Osteoblast (primary cell): ENCODE measurements at regions not wholly inside any gene's neighbourhood (a gene's known extent, or its start where the extent isn't known, plus 50 kb on each side); places are given as distances from the start of the nearest gene placed in this dataset.

Source experiments
- DNase-seq: peaks from one replicate; pipeline ENCODE4 v3.0.0; 2011; ENCODE audit warnings: low spot score, mixed read lengths; ENCODE audit not compliant: insufficient read length; ENCODE audit errors: missing footprints
- H2AFZ ChIP-seq: 2 replicates; pipeline ENCODE4 v1.6.0; 2011; ENCODE audit warnings: mild to moderate bottlenecking, low read length
- H3K27ac ChIP-seq: 2 replicates; pipeline ENCODE4 v1.5.1; 2011; ENCODE audit warnings: mild to moderate bottlenecking, low read depth, low read length, moderate library complexity
- H3K27me3 ChIP-seq: 2 replicates; pipeline ENCODE4 v1.6.0; 2012; ENCODE audit warnings: mild to moderate bottlenecking, control low read depth, inconsistent platforms, low read length, moderate library complexity; ENCODE audit not compliant: insufficient read depth
- H3K36me3 ChIP-seq: 2 replicates; pipeline ENCODE4 v1.5.1; 2011; ENCODE audit warnings: mild to moderate bottlenecking, low read length, control low read depth, moderate library complexity; ENCODE audit not compliant: insufficient read depth
- H3K4me1 ChIP-seq: 2 replicates; pipeline ENCODE4 v1.5.1; 2011; ENCODE audit warnings: mild to moderate bottlenecking, low read length, control low read depth, moderate library complexity; ENCODE audit not compliant: insufficient read depth
- H3K4me2 ChIP-seq: 2 replicates; pipeline ENCODE4 v1.6.0; 2011; ENCODE audit warnings: mild to moderate bottlenecking, low read length; ENCODE audit not compliant: insufficient read depth
- H3K4me3 ChIP-seq: fragments of 200-600 bp; sonication (generic); 3 replicates; pipeline ENCODE4 v1.5.1; 2012; ENCODE audit warnings: mild to moderate bottlenecking, low read length, inconsistent platforms; ENCODE audit not compliant: insufficient read depth
- H3K79me2 ChIP-seq: 2 replicates; pipeline ENCODE4 v1.6.0; 2012; ENCODE audit warnings: mild to moderate bottlenecking, low read length, control low read depth, inconsistent platforms; ENCODE audit not compliant: insufficient read depth
- H3K9me3 ChIP-seq: 2 replicates; pipeline ENCODE4 v1.5.1; 2011; ENCODE audit warnings: low read depth, low read length, control low read depth
- H4K20me1 ChIP-seq: 2 replicates; pipeline ENCODE4 v1.6.0; 2012; ENCODE audit warnings: mild to moderate bottlenecking, low read length, control low read depth; ENCODE audit not compliant: insufficient read depth
- TF ChIP-seq, protein P1 (sequence below): IDR thresholded peaks from 2 replicates; pipeline ENCODE4 v1.5.1; 2011; ENCODE audit warnings: mild to moderate bottlenecking, low read depth, low read length, moderate library complexity; ENCODE audit errors: extremely low read depth

- Histone ChIP-seq H2AFZ (no peak overlapping the region), H4K20me1 (no peaks in the 10 kb centered on the region), H3K4me3 (no peak overlapping the region), H3K79me2 (no peaks in the 10 kb centered on the region), H3K27me3 (no peaks in the 10 kb centered on the region), H3K4me1 (no peaks in the 10 kb centered on the region), H3K4me2 (no peak overlapping the region), H3K36me3 (no peaks in the 10 kb centered on the region), H3K9me3 (peaks cover 2% of the 10 kb centered on the region), H3K27ac (no peak overlapping the region)
- TF ChIP-seq, protein P1, sequence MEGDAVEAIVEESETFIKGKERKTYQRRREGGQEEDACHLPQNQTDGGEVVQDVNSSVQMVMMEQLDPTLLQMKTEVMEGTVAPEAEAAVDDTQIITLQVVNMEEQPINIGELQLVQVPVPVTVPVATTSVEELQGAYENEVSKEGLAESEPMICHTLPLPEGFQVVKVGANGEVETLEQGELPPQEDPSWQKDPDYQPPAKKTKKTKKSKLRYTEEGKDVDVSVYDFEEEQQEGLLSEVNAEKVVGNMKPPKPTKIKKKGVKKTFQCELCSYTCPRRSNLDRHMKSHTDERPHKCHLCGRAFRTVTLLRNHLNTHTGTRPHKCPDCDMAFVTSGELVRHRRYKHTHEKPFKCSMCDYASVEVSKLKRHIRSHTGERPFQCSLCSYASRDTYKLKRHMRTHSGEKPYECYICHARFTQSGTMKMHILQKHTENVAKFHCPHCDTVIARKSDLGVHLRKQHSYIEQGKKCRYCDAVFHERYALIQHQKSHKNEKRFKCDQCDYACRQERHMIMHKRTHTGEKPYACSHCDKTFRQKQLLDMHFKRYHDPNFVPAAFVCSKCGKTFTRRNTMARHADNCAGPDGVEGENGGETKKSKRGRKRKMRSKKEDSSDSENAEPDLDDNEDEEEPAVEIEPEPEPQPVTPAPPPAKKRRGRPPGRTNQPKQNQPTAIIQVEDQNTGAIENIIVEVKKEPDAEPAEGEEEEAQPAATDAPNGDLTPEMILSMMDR, result no peak
- no peak for DNase-seq
These were observed 564.7 kb downstream of the CDH10 start for GRCh38 chr5:24080046-24080445.

DNA sequence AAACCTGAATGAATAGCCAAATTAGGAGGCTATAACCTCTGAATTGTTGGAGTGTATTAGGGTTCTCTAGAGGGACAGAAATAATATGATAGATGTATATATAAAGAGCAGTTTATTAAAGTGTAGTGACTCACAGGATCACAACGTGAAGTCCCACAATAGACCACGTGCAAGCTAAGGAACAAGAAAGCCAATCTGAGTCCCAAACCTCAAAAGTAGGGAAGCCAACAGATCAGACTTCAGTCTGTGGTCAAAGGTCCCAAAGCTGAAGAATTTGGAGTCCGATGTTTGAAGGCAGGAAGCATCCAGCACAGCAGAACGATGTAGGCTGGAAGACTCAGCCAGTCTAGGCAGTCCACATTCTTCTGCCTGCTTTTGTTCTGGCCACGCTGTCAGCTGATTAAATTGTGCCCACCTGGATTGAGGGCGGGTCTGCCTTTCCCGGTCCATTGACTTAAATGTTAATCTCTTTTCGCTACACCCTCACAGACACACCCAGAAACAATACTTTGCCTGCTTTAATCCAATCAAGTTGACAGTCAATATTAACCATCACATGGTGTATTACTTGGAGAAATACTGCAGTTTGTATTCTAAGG is 550.6 kb downstream of the CDH10 start:
- no peaks in the 10 kb centered on the region for H3K9me3 ChIP-seq
- no peak overlapping the region for H2AFZ ChIP-seq
- DNase-seq, result no peak
- no peaks in the 10 kb centered on the region for H3K79me2 ChIP-seq
- TF ChIP-seq, protein P1, result no peak
- H3K4me3 ChIP-seq, result no peak overlapping the region
- no peak overlapping the region for H3K4me2 ChIP-seq
- H3K27ac ChIP-seq, result no peak overlapping the region
- H3K36me3 ChIP-seq, result no peaks in the 10 kb centered on the region
- H4K20me1 ChIP-seq, result no peaks in the 10 kb centered on the region
- H3K27me3 ChIP-seq, result no peaks in the 10 kb centered on the region
- H3K4me1 ChIP-seq, result no peaks in the 10 kb centered on the region

DNA sequence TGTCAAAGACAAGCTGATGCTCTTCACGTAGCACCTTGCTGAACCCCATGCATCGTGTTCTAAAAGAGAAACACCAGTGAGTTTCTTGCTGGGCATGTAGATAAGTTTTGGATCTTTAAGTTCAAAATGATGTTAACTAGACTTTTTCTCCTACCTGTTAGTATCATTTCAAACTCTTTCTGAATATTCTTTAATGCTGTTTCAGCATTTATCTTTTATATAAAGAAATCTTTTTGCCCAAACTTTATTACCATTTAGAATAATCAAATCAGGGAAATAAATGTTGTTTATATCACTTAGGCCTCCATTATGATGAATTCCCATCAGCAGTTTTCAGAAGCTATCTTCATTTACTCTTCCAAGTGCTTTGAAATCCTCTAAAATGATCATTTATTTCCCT is 542.8 kb downstream of the CDH10 start:
- Histone ChIP-seq H3K4me2 (no peak overlapping the region), H3K79me2 (no peaks in the 10 kb centered on the region), H3K36me3 (no peaks in the 10 kb centered on the region), H3K27me3 (no peaks in the 10 kb centered on the region), H3K27ac (no peak overlapping the region), H3K9me3 (no peaks in the 10 kb centered on the region), H2AFZ (no peak overlapping the region), H3K4me1 (no peaks in the 10 kb centered on the region), H3K4me3 (no peak overlapping the region), H4K20me1 (no peaks in the 10 kb centered on the region)
- TF ChIP-seq, protein P1, result no peak
- DNase-seq, result no peak

DNA sequence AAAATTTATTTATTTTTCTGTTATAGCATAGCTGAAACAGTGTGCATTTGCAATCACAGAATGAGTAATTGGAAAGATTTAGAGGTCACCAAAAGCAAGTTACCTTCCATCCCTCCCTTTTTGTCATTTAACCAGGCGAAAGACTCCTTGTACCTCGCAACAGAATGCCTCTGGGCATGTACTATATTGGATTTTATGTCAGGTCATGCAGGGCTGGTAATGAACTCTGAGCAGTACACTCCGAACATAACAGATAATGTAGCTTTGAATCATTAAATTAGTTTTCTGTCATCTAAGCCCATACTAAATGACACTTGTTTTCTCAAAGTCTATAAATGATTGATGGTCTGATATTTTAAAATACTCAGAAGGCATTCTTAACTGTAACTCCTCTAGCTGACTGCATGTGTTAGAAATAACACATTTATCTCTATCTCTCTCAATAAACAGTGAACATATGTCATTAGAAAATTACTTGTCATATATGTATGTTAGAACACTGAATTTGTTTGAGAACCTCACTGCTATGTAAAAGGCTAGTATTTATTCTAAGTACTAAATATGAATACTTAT is 541.2 kb downstream of the CDH10 start:
- H3K79me2 ChIP-seq, result no peaks in the 10 kb centered on the region
- TF ChIP-seq, protein P1, result no peak
- no peaks in the 10 kb centered on the region for H3K27me3 ChIP-seq
- H3K4me2 ChIP-seq, result no peak overlapping the region
- no peaks in the 10 kb centered on the region for H4K20me1 ChIP-seq
- H3K36me3 ChIP-seq, result no peaks in the 10 kb centered on the region
- no peak overlapping the region for H3K27ac ChIP-seq
- no peak for DNase-seq
- H3K9me3 ChIP-seq, result no peaks in the 10 kb centered on the region
- no peaks in the 10 kb centered on the region for H3K4me1 ChIP-seq
- no peak overlapping the region for H3K4me3 ChIP-seq
- no peak overlapping the region for H2AFZ ChIP-seq
